ENCODE measurements at regions not wholly inside any gene's neighbourhood (a gene's known extent, or its start where the extent isn't known, plus 50 kb on each side); places are given as distances from the start of the nearest gene placed in this dataset.

DNA sequence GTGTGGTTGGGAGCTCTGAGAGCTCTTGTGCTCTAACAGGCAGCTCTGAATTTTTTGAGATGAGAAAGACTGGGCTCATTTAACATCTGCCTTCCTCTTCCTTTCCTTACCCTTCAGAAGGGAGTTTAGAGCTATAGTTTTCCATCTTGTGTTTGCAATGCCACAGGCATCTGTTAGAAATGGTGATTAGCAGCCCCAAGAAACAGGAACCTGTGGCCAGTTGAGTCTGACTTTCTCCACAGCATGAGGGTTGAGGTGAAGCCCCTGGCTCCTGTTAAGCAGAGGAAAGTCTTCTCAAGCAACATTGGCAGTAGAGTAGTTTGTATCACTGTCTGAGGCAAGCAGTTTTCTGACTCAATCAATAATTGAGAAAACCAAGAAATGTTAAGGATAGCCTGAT is 577.4 kb downstream of the ZEB2 start:
- H3K27me3 ChIP-seq: no peaks in the 10 kb centered on the region
- no peak overlapping the region for H3K4me3 ChIP-seq
- no peak for ATAC-seq
- intact Hi-C loops (cut with DNase I): no loop called here
- no peaks in the 10 kb centered on the region for H3K9me3 ChIP-seq
- H3K27ac ChIP-seq: no peak overlapping the region
- no peak for TF ChIP-seq CTCF (IDR thresholded peaks at IDR 0.05)
- no peak for TF ChIP-seq POLR2A (IDR thresholded peaks at IDR 0.05)
- peaks cover 2% of the 10 kb centered on the region for H3K4me1 ChIP-seq
- DNase-seq: no peak
- no peaks in the 10 kb centered on the region for H3K36me3 ChIP-seq (replicated peaks in 1 of 2; ENCODE audit: insufficient read depth in 1 of 2, low read depth in 2 of 2)

GRCh38 chr2:143940720-143941119 is 579.2 kb downstream of the ZEB2 start:
- peaks cover 19% of the 10 kb centered on the region for H3K4me1 ChIP-seq
- H3K27me3 ChIP-seq: no peaks in the 10 kb centered on the region
- H3K9me3 ChIP-seq: no peaks in the 10 kb centered on the region
- H3K4me3 ChIP-seq: no peak overlapping the region
- intact Hi-C loops (cut with DNase I): no loop called here
- peak overlapping the region in 1 of 4 donors; percentile 47 for H3K27ac ChIP-seq
- ATAC-seq: peak; percentile 25
- no peak for DNase-seq
- H3K36me3 ChIP-seq (replicated peaks in 1 of 2; ENCODE audit: insufficient read depth in 1 of 2, low read depth in 2 of 2): no peaks in the 10 kb centered on the region
- WGBS, 2 donors: 74 to 80% methylated on average over 3 of the region's 3 CpGs
- TF ChIP-seq POLR2A (IDR thresholded peaks at IDR 0.05) (no peak), CTCF (IDR thresholded peaks at IDR 0.05) (no peak)

DNA sequence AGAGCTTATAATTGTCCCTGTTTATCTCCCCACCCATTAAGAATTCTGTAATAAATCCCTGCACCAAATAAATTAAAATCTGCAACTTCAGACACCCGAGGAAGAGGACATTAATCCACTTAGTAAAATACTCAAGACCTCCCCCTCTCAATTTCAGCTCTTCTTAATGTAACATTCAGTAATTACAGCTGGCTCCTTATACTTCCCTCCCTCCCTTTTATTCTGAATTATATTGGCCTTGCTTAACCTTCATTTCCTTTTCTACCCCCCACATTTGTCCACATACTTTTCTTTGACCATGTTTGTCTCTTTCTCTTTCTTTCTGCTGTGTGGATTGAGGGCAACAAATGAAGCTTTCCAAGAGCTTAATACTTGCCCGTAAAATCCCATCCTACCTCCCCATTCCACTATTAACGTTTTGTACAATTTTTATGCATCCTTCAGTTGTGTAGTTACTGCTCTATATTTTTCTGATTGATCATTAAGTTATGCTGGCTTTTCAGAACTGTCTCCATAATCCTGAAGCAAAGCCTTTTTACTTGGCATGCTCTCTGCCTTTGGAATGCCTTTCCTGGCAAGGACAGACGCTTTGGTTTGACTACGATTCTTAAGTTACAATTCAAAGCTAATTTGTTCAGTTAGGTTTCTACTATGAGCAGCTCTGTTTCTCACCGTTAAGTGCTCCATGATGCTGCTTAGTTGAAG is 580.1 kb downstream of the ZEB2 start:
- Histone ChIP-seq H3K4me1 (peaks cover 29% of the 10 kb centered on the region), H3K36me3 (replicated peaks in 1 of 2; ENCODE audit: insufficient read depth in 1 of 2, low read depth in 2 of 2) (no peaks in the 10 kb centered on the region), H3K27ac (no peak overlapping the region), H3K27me3 (no peaks in the 10 kb centered on the region), H3K9me3 (no peaks in the 10 kb centered on the region), H3K4me3 (no peak overlapping the region)
- intact Hi-C loops (cut with DNase I): no loop called here
- no peak for ATAC-seq
- no peak for TF ChIP-seq POLR2A (IDR thresholded peaks at IDR 0.05)
- TF ChIP-seq CTCF (IDR thresholded peaks at IDR 0.05): no peak
- WGBS, 2 donors: 52 to 54% methylated on average over 6 of the region's 6 CpGs
- DNase-seq: no peak

DNA sequence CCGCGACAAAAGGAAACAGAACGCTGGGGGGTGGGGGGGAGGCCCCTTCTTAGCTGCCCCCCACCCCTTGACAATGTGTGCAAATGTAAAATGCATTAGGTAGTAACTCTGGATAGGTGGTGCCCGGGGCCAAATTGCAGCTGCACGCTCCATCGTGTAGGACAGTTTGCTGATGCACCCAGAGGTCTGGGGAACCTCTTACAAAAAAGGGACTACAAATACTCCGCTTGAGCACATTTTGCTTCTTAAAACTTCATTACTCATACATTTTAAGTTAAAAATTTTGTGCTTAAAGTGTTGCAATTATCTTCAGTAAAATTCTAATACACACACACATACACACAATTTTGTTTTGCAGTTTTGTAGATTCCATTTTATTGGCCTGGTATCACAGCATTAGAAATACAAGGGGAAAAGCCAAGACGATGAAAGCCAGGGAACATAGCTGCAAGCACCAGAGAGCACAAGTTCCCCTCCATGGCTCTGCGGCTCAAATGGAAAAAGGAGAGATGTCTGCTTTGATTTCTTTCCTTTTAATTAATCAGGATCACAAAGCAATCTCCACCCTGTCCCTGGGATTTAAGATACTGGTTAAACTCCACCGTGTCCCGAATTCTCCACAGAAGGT is 582.1 kb downstream of the ZEB2 start:
- WGBS, 2 donors: 32 to 39% methylated on average over 11 of the region's 11 CpGs
- peak overlapping the region in 1 of 2 donors; percentile 27 for H3K4me3 ChIP-seq
- no peaks in the 10 kb centered on the region for H3K27me3 ChIP-seq
- intact Hi-C loops (cut with DNase I): no loop called here
- no peak for TF ChIP-seq POLR2A (IDR thresholded peaks at IDR 0.05)
- no peak for TF ChIP-seq CTCF (IDR thresholded peaks at IDR 0.05)
- peaks cover 41% of the 10 kb centered on the region for H3K4me1 ChIP-seq
- ATAC-seq (no peak), DNase-seq (peak in 1 of 4 donors; percentile 28)
- no peaks in the 10 kb centered on the region for H3K36me3 ChIP-seq (replicated peaks in 1 of 2; ENCODE audit: insufficient read depth in 1 of 2, low read depth in 2 of 2)
- H3K27ac ChIP-seq: peak overlapping the region in 2 of 4 donors; percentile 34 to 43
- no peaks in the 10 kb centered on the region for H3K9me3 ChIP-seq
